ENCODE measurements at regions not wholly inside any gene's neighbourhood (a gene's known extent, or its start where the extent isn't known, plus 50 kb on each side); places are given as distances from the start of the nearest gene placed in this dataset.

- Mint-ChIP-seq H3K4me3 (no peak overlapping the region), H3K27me3 (ENCODE audit: insufficient read depth) (peaks cover 11% of the 10 kb centered on the region; the same call in 1 of the 2 replicates)
These were observed 264.7 kb downstream of the BAMBI start for GRCh38 chr10:28942012-28942411.

GRCh38 chr10:28945959-28946358 lies 268.6 kb downstream of the BAMBI start:
- peaks cover 9% of the 10 kb centered on the region for H3K27me3 Mint-ChIP-seq (ENCODE audit: insufficient read depth)
- TF ChIP-seq CTCF (IDR thresholded peaks at IDR 0.05) = no peak
- H3K27ac Mint-ChIP-seq = peak overlapping the region; percentile 15; the same call in 1 of the 2 replicates
- H3K4me3 Mint-ChIP-seq = no peak overlapping the region
- peaks cover 15% of the 10 kb centered on the region for H3K4me1 Mint-ChIP-seq (ENCODE audit: low read depth)
- H3K36me3 Mint-ChIP-seq (ENCODE audit: low read depth) = no peaks in the 10 kb centered on the region
- no peaks in the 10 kb centered on the region; the same call in 1 of the 2 replicates for H3K9me3 Mint-ChIP-seq
- DNase-seq = no peak

More at GRCh38 chr10:28942012-28942411, 264.7 kb downstream of the BAMBI start:
- Mint-ChIP-seq H3K9me3 (no peaks in the 10 kb centered on the region; the same call in 1 of the 2 replicates), H3K27ac (no peak overlapping the region), H3K4me1 (ENCODE audit: low read depth) (peaks cover 12% of the 10 kb centered on the region), H3K36me3 (ENCODE audit: low read depth) (no peaks in the 10 kb centered on the region)
- no peak for DNase-seq
- TF ChIP-seq CTCF (IDR thresholded peaks at IDR 0.05) = no peak

GRCh38 chr10:28946479-28946878 lies 269.2 kb downstream of the BAMBI start:
- Mint-ChIP-seq H3K4me3 (no peak overlapping the region), H3K9me3 (no peaks in the 10 kb centered on the region; the same call in 1 of the 2 replicates), H3K4me1 (ENCODE audit: low read depth) (peaks cover 15% of the 10 kb centered on the region), H3K27me3 (ENCODE audit: insufficient read depth) (peaks cover 10% of the 10 kb centered on the region), H3K27ac (peak overlapping the region; percentile 15; the same call in 1 of the 2 replicates), H3K36me3 (ENCODE audit: low read depth) (no peaks in the 10 kb centered on the region)
- no peak for TF ChIP-seq CTCF (IDR thresholded peaks at IDR 0.05)
- DNase-seq = peak; percentile 64

- no peak overlapping the region for H3K4me3 Mint-ChIP-seq
These were observed 269.9 kb downstream of the BAMBI start for GRCh38 chr10:28947171-28947570.

GRCh38 chr10:28948046-28948445 lies 270.7 kb downstream of the BAMBI start:
- Mint-ChIP-seq H3K27ac (no peak overlapping the region), H3K4me1 (ENCODE audit: low read depth) (peaks cover 15% of the 10 kb centered on the region), H3K4me3 (no peak overlapping the region), H3K9me3 (no peaks in the 10 kb centered on the region; the same call in 1 of the 2 replicates), H3K27me3 (ENCODE audit: insufficient read depth) (peaks cover 13% of the 10 kb centered on the region), H3K36me3 (ENCODE audit: low read depth) (no peaks in the 10 kb centered on the region)
- no peak for TF ChIP-seq CTCF (IDR thresholded peaks at IDR 0.05)
- no peak for DNase-seq

More at GRCh38 chr10:28947171-28947570, 269.9 kb downstream of the BAMBI start:
- no peak for TF ChIP-seq CTCF (IDR thresholded peaks at IDR 0.05)
- H3K27me3 Mint-ChIP-seq (ENCODE audit: insufficient read depth) = peaks cover 11% of the 10 kb centered on the region
- no peaks in the 10 kb centered on the region; the same call in 1 of the 2 replicates for H3K9me3 Mint-ChIP-seq
- DNase-seq = no peak
- H3K36me3 Mint-ChIP-seq (ENCODE audit: low read depth) = no peaks in the 10 kb centered on the region
- peaks cover 15% of the 10 kb centered on the region for H3K4me1 Mint-ChIP-seq (ENCODE audit: low read depth)
- no peak overlapping the region for H3K27ac Mint-ChIP-seq

Measured in HFFc6 (cell line).